ENCODE measurements at regions not wholly inside any gene's neighbourhood (a gene's known extent, or its start where the extent isn't known, plus 50 kb on each side); places are given as distances from the start of the nearest gene placed in this dataset.

DNA sequence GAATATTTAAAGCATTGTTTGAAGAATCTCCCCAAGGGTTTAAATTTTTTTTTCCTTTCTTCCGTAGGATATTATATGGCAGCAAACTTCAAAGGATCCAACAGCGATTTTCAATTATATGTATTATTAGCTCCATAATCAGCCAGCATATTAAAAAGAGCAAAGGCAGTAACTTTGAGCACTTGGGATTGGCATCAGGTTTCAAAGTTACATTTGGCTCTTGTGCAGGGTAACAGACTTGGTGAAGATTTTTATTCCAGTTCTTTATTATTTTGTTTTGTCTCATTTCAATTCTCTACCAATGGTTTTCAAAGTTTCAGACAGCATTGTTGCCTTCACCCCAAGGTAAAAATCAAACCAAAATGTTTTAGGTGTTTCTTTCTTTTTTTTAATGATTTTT, 116.7 kb upstream of the ZNF366 start:
- no peaks in the 10 kb centered on the region for H3K36me3 Mint-ChIP-seq (ENCODE audit: low read depth)
- H3K4me1 Mint-ChIP-seq (ENCODE audit: low read depth): no peaks in the 10 kb centered on the region
- DNase-seq: no peak
- no peak overlapping the region for H3K27ac Mint-ChIP-seq
- no peak overlapping the region for H3K4me3 Mint-ChIP-seq
- H3K9me3 Mint-ChIP-seq: no peaks in the 10 kb centered on the region
- peaks cover 4% of the 10 kb centered on the region for H3K27me3 Mint-ChIP-seq (ENCODE audit: low read depth)
- CTCF ChIA-PET: no interaction called here
- intact Hi-C loops (cut with micrococcal nuclease): no loop called here

GRCh38 chr5:72623323-72623722, 116.1 kb upstream of the ZNF366 start:
- H3K4me3 Mint-ChIP-seq: no peak overlapping the region
- H3K9me3 Mint-ChIP-seq: no peaks in the 10 kb centered on the region
- intact Hi-C loops (cut with micrococcal nuclease): no loop called here
- no peak for DNase-seq
- peaks cover 4% of the 10 kb centered on the region for H3K27me3 Mint-ChIP-seq (ENCODE audit: low read depth)
- no peaks in the 10 kb centered on the region for H3K4me1 Mint-ChIP-seq (ENCODE audit: low read depth)
- H3K36me3 Mint-ChIP-seq (ENCODE audit: low read depth): no peaks in the 10 kb centered on the region
- H3K27ac Mint-ChIP-seq: no peak overlapping the region
- CTCF ChIA-PET: interaction anchor here (1.1 kb wide), 2 partner anchors 12 to 130 kb away, joined by 3 to 4 read pairs; no protein-coding TSS in a partner anchor

GRCh38 chr5:72622170-72622760, 115.1 kb upstream of the ZNF366 start:
- CTCF ChIA-PET: interaction anchor here (1.1 to 1.3 kb wide), 2 partner anchors 11 to 132 kb away, joined by 3 to 5 read pairs; no protein-coding TSS in a partner anchor
- Mint-ChIP-seq H3K36me3 (ENCODE audit: low read depth) (no peaks in the 10 kb centered on the region), H3K4me1 (ENCODE audit: low read depth) (no peaks in the 10 kb centered on the region), H3K27ac (no peak overlapping the region), H3K27me3 (ENCODE audit: low read depth) (peaks cover 4% of the 10 kb centered on the region), H3K4me3 (no peak overlapping the region), H3K9me3 (no peaks in the 10 kb centered on the region)
- intact Hi-C loops (cut with micrococcal nuclease): no loop called here
- no peak for DNase-seq

DNA sequence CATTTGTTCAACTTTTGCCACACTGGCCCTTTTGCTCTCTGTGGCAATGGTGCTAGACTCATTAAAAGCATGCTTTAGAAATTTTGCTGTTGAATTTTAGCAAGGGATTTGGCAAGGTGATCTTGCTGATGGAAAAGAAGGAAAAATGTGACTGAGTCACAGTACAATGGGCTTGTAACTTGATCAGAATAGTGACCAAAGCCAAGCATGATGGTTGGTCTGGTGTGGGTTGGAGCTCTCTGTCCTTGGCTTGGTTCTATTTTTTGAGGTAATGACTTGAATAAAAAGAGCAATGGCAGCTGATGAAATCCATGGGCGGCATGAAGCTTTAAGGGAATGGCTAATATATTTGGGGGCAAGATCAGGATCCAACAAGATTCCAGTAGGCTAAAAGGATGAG, 114.4 kb upstream of the ZNF366 start:
- no peak for DNase-seq
- Mint-ChIP-seq H3K36me3 (ENCODE audit: low read depth) (no peaks in the 10 kb centered on the region), H3K4me1 (ENCODE audit: low read depth) (no peaks in the 10 kb centered on the region), H3K27me3 (ENCODE audit: low read depth) (peaks cover 6% of the 10 kb centered on the region), H3K4me3 (no peak overlapping the region), H3K27ac (no peak overlapping the region), H3K9me3 (no peaks in the 10 kb centered on the region)
- intact Hi-C loops (cut with micrococcal nuclease): no loop called here
- CTCF ChIA-PET: interaction anchor here (1.3 kb wide), 1 partner anchor 10 kb away, joined by 5 read pairs; no protein-coding TSS in a partner anchor

DNA sequence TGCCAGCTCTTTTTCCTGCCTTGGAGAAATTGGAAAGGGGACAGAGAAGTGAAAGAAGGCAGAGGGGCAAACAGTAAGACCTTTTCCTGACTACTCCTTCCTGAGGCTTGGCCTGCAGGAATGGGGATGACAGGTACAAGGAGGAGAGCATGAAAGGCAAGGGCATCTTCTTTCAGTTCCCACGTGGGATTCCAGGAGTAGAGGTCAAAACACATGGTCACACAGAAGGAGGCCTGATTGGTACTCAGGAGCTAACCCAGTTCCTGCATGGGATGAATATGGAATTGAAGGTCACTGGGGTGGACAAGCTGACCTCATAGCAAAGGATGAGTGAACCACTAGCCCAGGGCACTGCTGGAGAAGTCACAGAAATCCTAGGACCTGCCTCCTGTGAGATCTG, 112.5 kb upstream of the ZNF366 start:
- no peaks in the 10 kb centered on the region for H3K36me3 Mint-ChIP-seq (ENCODE audit: low read depth)
- intact Hi-C loops (cut with micrococcal nuclease): no loop called here
- DNase-seq: no peak
- no peaks in the 10 kb centered on the region for H3K4me1 Mint-ChIP-seq (ENCODE audit: low read depth)
- H3K9me3 Mint-ChIP-seq: no peaks in the 10 kb centered on the region
- no peak overlapping the region for H3K4me3 Mint-ChIP-seq
- peaks cover 3% of the 10 kb centered on the region for H3K27me3 Mint-ChIP-seq (ENCODE audit: low read depth)
- no peak overlapping the region for H3K27ac Mint-ChIP-seq
- CTCF ChIA-PET: no interaction called here

GRCh38 chr5:72619251-72619650, 112.0 kb upstream of the ZNF366 start:
- H3K4me1 Mint-ChIP-seq (ENCODE audit: low read depth): no peaks in the 10 kb centered on the region
- intact Hi-C loops (cut with micrococcal nuclease): no loop called here
- no peak overlapping the region for H3K4me3 Mint-ChIP-seq
- CTCF ChIA-PET: no interaction called here
- no peak for DNase-seq
- H3K27me3 Mint-ChIP-seq (ENCODE audit: low read depth): peaks cover 2% of the 10 kb centered on the region
- H3K9me3 Mint-ChIP-seq: no peaks in the 10 kb centered on the region
- no peak overlapping the region for H3K27ac Mint-ChIP-seq
- H3K36me3 Mint-ChIP-seq (ENCODE audit: low read depth): no peaks in the 10 kb centered on the region

GRCh38 chr5:72618708-72619107, 111.5 kb upstream of the ZNF366 start:
- CTCF ChIA-PET: no interaction called here
- Mint-ChIP-seq H3K9me3 (no peaks in the 10 kb centered on the region), H3K27me3 (ENCODE audit: low read depth) (peaks cover 2% of the 10 kb centered on the region), H3K36me3 (ENCODE audit: low read depth) (no peaks in the 10 kb centered on the region), H3K4me3 (no peak overlapping the region), H3K4me1 (ENCODE audit: low read depth) (no peaks in the 10 kb centered on the region), H3K27ac (no peak overlapping the region)
- DNase-seq: no peak
- intact Hi-C loops (cut with micrococcal nuclease): no loop called here

GRCh38 chr5:72615061-72615460, 107.9 kb upstream of the ZNF366 start:
- Mint-ChIP-seq H3K36me3 (ENCODE audit: low read depth) (no peaks in the 10 kb centered on the region), H3K9me3 (no peaks in the 10 kb centered on the region), H3K27me3 (ENCODE audit: low read depth) (peaks cover 2% of the 10 kb centered on the region), H3K27ac (no peak overlapping the region), H3K4me1 (ENCODE audit: low read depth) (peaks cover 3% of the 10 kb centered on the region), H3K4me3 (no peak overlapping the region)
- DNase-seq: no peak
- CTCF ChIA-PET: interaction anchor here (0.6 kb wide), 1 partner anchor 417 kb away, joined by 3 read pairs; no protein-coding TSS in a partner anchor
- intact Hi-C loops (cut with micrococcal nuclease): no loop called here

DNA sequence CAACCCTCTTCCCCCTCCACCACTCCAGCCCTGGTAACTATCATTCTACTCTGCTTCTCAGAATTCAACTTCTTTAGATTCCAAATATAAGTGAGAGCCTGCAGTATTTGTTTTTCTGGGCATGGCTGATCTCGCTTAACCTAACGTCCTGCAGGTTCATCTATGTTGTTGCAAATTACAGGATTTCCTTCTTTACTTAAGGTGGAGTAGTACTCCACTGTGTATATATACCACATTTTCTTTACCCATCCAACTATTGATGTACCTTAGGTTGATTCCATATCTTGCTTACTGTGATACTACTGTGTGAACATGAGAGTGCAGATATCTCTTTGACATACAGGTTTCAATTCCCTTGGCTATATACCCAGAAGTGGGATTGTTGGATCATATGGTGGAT, 106.3 kb upstream of the ZNF366 start:
- Mint-ChIP-seq H3K27me3 (ENCODE audit: low read depth) (peaks cover 4% of the 10 kb centered on the region), H3K9me3 (no peaks in the 10 kb centered on the region), H3K4me3 (no peak overlapping the region), H3K4me1 (ENCODE audit: low read depth) (peaks cover 3% of the 10 kb centered on the region), H3K27ac (no peak overlapping the region), H3K36me3 (ENCODE audit: low read depth) (no peaks in the 10 kb centered on the region)
- CTCF ChIA-PET: no interaction called here
- no peak for DNase-seq
- intact Hi-C loops (cut with micrococcal nuclease): loop anchor here (5.0 kb wide), 1 partner anchor 344 kb away; the partner anchor contains the start of gene FCHO2

- H3K27me3 Mint-ChIP-seq (ENCODE audit: low read depth): peaks cover 4% of the 10 kb centered on the region
- peaks cover 3% of the 10 kb centered on the region for H3K4me1 Mint-ChIP-seq (ENCODE audit: low read depth)
- H3K27ac Mint-ChIP-seq: no peak overlapping the region
- H3K9me3 Mint-ChIP-seq: no peaks in the 10 kb centered on the region
- H3K36me3 Mint-ChIP-seq (ENCODE audit: low read depth): no peaks in the 10 kb centered on the region
- DNase-seq: no peak
- H3K4me3 Mint-ChIP-seq: no peak overlapping the region
- CTCF ChIA-PET: no interaction called here
- intact Hi-C loops (cut with micrococcal nuclease): loop anchor here (5.0 kb wide), 1 partner anchor 344 kb away; the partner anchor contains the start of gene FCHO2
Measured at GRCh38 chr5:72612810-72613209, 105.6 kb upstream of the ZNF366 start.

DNA sequence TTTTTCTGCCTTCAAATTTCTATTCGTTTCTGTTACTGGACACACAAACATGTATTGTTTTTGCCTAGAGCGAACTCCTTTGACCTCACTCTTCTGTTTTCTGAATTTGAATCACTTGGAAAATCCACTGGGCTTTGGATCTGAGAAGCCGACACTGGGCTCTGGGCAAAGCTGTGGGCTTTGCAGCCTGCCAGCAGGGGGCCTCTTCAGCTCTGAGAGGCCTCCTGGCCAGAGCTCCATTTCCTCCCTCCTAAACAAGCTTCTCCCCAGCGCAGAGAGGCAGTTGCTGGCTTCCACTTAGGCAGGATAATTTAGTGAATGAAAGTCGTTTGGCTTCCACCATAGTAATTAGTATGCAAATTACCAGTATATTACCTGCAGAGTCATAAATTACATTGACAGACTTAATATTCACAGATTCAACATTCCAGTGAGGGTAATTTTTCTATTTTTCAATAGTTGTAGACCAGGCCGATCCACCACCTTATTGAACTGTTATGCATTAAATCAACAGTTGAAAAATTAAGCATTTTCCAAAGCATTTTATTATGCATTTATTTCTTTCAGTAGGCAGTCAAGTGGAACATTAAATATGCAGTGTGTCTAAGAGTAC, 104.0 kb upstream of the ZNF366 start:
- H3K4me3 Mint-ChIP-seq: no peak overlapping the region
- intact Hi-C loops (cut with micrococcal nuclease): loop anchor here (1.0 to 5.0 kb wide), 3 partner anchors 208 to 346 kb away; partner anchors contain the start of gene FCHO2
- CTCF ChIA-PET: interaction anchor here (0.6 to 2.8 kb wide), 13 partner anchors 11 to 345 kb away, joined by 3 to 36 read pairs (median 3); partner anchors contain the start of genes FCHO2 and TNPO1

GRCh38 chr5:72608926-72609325, 101.7 kb upstream of the ZNF366 start:
- intact Hi-C loops (cut with micrococcal nuclease): no loop called here
- DNase-seq: no peak
- Mint-ChIP-seq H3K36me3 (ENCODE audit: low read depth) (no peaks in the 10 kb centered on the region), H3K27me3 (ENCODE audit: low read depth) (peaks cover 6% of the 10 kb centered on the region), H3K9me3 (no peaks in the 10 kb centered on the region), H3K27ac (no peak overlapping the region), H3K4me3 (no peak overlapping the region), H3K4me1 (ENCODE audit: low read depth) (peaks cover 3% of the 10 kb centered on the region)
- CTCF ChIA-PET: interaction anchor here (2.8 kb wide), 1 partner anchor 209 kb away, joined by 36 read pairs; the partner anchor contains the start of gene TNPO1

More for the DNA sequence above, 104.0 kb upstream of the ZNF366 start:
- H3K36me3 Mint-ChIP-seq (ENCODE audit: low read depth): no peaks in the 10 kb centered on the region
- peaks cover 3% of the 10 kb centered on the region for H3K4me1 Mint-ChIP-seq (ENCODE audit: low read depth)
- peaks cover 2% of the 10 kb centered on the region for H3K27me3 Mint-ChIP-seq (ENCODE audit: low read depth)
- peak; percentile 60 for DNase-seq
- H3K9me3 Mint-ChIP-seq: no peaks in the 10 kb centered on the region
- H3K27ac Mint-ChIP-seq: no peak overlapping the region

- DNase-seq: no peak
- H3K4me1 Mint-ChIP-seq (ENCODE audit: low read depth): peaks cover 3% of the 10 kb centered on the region
- CTCF ChIA-PET: interaction anchor here (0.7 kb wide), 1 partner anchor 715 kb away, joined by 3 read pairs; no protein-coding TSS in a partner anchor
- no peak overlapping the region for H3K4me3 Mint-ChIP-seq
- no peak overlapping the region for H3K27ac Mint-ChIP-seq
- H3K36me3 Mint-ChIP-seq (ENCODE audit: low read depth): no peaks in the 10 kb centered on the region
- no peaks in the 10 kb centered on the region for H3K9me3 Mint-ChIP-seq
- H3K27me3 Mint-ChIP-seq (ENCODE audit: low read depth): peaks cover 6% of the 10 kb centered on the region
- intact Hi-C loops (cut with micrococcal nuclease): no loop called here
Measured at GRCh38 chr5:72608297-72608696, 101.1 kb upstream of the ZNF366 start.

Measured in activated naive CD4-positive, alpha-beta T cell treated with anti-CD3 and anti-CD28 coated beads for 36 hours (primary cell).